ENCODE measurements at regions not wholly inside any gene's neighbourhood (a gene's known extent, or its start where the extent isn't known, plus 50 kb on each side); places are given as distances from the start of the nearest gene placed in this dataset.

DNA sequence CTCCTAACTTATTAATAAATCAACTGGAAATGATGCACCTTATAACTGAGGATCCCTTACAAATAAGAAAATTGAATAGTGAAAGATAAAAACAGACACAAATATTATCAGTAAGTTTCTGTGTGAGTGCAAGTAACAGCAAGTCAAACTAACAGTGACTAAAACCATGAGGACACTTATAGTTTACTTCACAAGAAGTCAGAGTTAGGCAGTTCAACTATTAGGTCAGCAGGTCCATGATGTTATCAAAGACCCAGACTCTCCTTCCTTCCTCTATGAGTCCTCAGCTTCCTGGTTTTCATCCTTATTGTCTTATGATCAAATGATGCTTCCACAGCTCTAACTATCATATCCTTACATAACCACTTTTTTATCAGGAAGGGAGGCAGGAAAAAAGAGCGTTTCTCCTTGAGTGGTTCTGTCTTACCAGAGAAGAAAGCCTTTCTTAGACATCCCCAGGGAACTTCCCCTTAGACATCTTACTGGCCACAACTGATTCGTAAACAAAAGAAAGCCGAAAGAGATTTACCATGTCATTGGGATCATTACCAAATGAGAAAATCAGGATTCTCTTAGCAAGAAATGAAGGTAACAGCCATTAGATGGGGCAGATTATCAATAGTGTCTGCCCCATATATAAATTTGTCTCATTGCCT lies 114.3 kb upstream of the LRFN2 start:
- TF ChIP-seq, protein P1, sequence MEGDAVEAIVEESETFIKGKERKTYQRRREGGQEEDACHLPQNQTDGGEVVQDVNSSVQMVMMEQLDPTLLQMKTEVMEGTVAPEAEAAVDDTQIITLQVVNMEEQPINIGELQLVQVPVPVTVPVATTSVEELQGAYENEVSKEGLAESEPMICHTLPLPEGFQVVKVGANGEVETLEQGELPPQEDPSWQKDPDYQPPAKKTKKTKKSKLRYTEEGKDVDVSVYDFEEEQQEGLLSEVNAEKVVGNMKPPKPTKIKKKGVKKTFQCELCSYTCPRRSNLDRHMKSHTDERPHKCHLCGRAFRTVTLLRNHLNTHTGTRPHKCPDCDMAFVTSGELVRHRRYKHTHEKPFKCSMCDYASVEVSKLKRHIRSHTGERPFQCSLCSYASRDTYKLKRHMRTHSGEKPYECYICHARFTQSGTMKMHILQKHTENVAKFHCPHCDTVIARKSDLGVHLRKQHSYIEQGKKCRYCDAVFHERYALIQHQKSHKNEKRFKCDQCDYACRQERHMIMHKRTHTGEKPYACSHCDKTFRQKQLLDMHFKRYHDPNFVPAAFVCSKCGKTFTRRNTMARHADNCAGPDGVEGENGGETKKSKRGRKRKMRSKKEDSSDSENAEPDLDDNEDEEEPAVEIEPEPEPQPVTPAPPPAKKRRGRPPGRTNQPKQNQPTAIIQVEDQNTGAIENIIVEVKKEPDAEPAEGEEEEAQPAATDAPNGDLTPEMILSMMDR (IDR thresholded peaks at IDR 0.05; ENCODE audit: extremely low read depth in 1 of 2, insufficient read depth in 1 of 2, low read depth in 1 of 2, low read length in 2 of 2): no peak
- TF ChIP-seq MYC (IDR thresholded peaks at IDR 0.05; ENCODE audit: low read depth, low read length) (no peak), POLR2AphosphoS5 (IDR thresholded peaks at IDR 0.05; ENCODE audit: insufficient read depth, low read depth, low read length) (no peak), POLR2A (IDR thresholded peaks at IDR 0.05; ENCODE audit: low read depth, low read length) (no peak)
